ENCODE measurements at regions not wholly inside any gene's neighbourhood (a gene's known extent, or its start where the extent isn't known, plus 50 kb on each side); places are given as distances from the start of the nearest gene placed in this dataset.

- TF ChIP-seq CTCF (IDR thresholded peaks at IDR 0.05; ENCODE audit: low read length) (no peak), EZH2 (IDR thresholded peaks at IDR 0.05; ENCODE audit: borderline replicate concordance, low read length) (no peak)
Measured at GRCh38 chr5:167571824-167572223, 719.6 kb upstream of the WWC1 start.
